IPS DF 6.9 (cell line): ENCODE measurements at regions not wholly inside any gene's neighbourhood (a gene's known extent, or its start where the extent isn't known, plus 50 kb on each side); places are given as distances from the start of the nearest gene placed in this dataset.

Experiments
- DNase-seq: peaks from one replicate; pipeline ENCODE4 v3.0.0-alpha.2; 2013; ENCODE audit warnings: low read depth, low spot score
- H3K27ac ChIP-seq: one replicate; pipeline ENCODE4 v1.5.1; 2013; ENCODE audit warnings: low read length, control low read depth
- H3K27me3 ChIP-seq: 2 replicates; pipeline ENCODE4 v1.6.1; 2013; ENCODE audit warnings: mild to moderate bottlenecking, low read length; ENCODE audit not compliant: control insufficient read depth, insufficient read depth
- H3K36me3 ChIP-seq: 2 replicates; pipeline ENCODE4 v1.6.1; 2013; ENCODE audit warnings: low read length; ENCODE audit not compliant: control insufficient read depth, insufficient read depth
- H3K4me1 ChIP-seq: 2 replicates; pipeline ENCODE4 v1.6.1; 2013; ENCODE audit warnings: low read length; ENCODE audit not compliant: control insufficient read depth, insufficient read depth
- H3K4me3 ChIP-seq: 2 replicates; pipeline ENCODE4 v1.5.1; 2013; ENCODE audit warnings: mild to moderate bottlenecking, low read length
- H3K9me3 ChIP-seq: 2 replicates; pipeline ENCODE4 v1.6.1; 2013; ENCODE audit warnings: low read length, inconsistent platforms; ENCODE audit not compliant: control insufficient read depth, insufficient read depth
- WGBS: extraction: QIAGEN DNeasy Blood & Tissue Kit; methylation state at CpG from one replicate; pipeline ENCODE4 v1.1.7; 2013; ENCODE audit warnings: mixed read lengths, missing lambda C conversion rate; ENCODE audit not compliant: insufficient read length, insufficient coverage; 5-methylcytosine and 5-hydroxymethylcytosine counted together

DNA sequence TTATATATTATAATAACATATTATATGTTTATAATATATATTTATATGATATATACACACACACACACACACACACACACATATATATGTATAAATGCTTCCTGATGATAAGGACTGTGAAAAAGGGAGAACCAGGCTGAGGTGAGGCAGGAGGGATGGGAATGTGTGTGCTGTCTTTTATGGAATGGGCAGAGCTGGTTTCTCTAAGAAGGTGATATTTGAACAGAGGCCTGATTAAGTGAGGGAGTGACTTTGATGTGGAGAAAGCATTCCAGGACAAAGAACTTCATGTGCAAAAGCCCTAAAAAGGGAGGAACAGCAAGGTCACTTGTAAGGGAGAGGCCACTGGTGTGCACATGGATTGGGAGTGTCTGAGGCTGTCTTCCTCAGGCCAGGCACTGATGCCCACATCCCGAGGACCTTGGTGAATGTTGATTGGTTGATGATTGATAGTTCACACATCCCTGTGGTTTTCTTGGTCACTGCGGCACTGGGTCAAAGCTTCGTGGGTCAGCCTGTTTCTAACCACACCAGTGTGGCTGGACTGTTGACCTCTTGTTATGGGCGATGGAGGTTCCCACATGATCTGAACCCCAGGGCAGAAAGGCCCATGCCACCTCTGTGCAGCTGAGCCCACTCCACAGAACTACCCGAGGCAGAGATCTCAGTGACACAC, 196.9 kb downstream of the MYCN start:
- H3K4me1 ChIP-seq: no peaks in the 10 kb centered on the region
- no peaks in the 10 kb centered on the region for H3K9me3 ChIP-seq
- H3K36me3 ChIP-seq: no peaks in the 10 kb centered on the region
- no peak overlapping the region for H3K4me3 ChIP-seq
- DNase-seq: no peak
- no peak overlapping the region for H3K27ac ChIP-seq
- no peaks in the 10 kb centered on the region for H3K27me3 ChIP-seq
- WGBS: no CpG with 5 or more reads among the region's 5 CpGs

DNA sequence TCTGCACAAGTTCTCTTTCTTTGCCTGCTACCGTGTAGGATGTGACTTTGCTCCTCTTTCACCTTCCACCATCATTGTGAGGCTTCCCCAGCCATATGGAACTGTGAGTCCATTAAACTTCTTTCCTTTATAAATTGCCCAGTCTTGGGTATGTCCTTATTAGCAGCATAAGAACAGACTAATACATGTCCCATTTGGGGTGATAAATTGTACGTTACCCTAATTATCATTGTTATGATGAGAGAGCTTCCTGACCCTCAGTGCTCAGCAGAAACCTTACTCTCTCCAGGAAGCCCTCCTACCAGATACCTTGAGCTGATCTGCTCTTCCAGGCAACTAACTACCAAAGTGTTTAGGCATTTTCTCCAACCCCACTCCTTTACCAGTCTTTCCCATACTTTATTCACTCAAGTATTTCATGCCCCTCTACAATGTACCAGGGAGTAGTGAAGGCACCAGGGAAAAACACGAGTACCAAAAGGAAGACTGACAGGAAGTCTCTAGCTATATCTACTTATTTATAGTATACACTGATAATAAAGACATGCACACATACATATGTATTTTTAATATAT, 196.2 kb downstream of the MYCN start:
- no peak for DNase-seq
- no peaks in the 10 kb centered on the region for H3K27me3 ChIP-seq
- no peak overlapping the region for H3K4me3 ChIP-seq
- no peak overlapping the region for H3K27ac ChIP-seq
- no CpG with 5 or more reads among the region's 3 CpGs for WGBS
- no peaks in the 10 kb centered on the region for H3K4me1 ChIP-seq
- H3K9me3 ChIP-seq: no peaks in the 10 kb centered on the region
- no peaks in the 10 kb centered on the region for H3K36me3 ChIP-seq

DNA sequence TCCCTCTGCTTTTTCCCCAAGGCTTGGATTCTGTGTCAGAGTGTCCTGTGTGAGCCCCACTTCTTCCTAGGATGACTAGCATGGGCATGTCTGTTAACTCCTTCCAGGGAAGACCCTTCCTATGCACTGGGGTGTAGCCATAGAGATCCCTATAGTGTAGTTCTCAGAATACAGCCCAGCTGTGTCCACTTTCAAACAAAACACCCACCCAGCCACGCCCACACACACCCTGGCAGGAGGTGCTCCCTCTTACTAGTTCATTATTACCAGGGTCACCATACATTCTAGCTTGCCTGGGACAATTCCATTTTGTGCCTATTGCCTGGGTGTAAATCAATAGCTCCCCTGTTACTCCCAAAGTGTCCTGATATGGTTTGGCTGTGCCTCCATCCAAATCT, 195.6 kb downstream of the MYCN start:
- Histone ChIP-seq H3K4me1 (no peaks in the 10 kb centered on the region), H3K4me3 (no peak overlapping the region), H3K9me3 (no peaks in the 10 kb centered on the region), H3K36me3 (no peaks in the 10 kb centered on the region), H3K27ac (no peak overlapping the region), H3K27me3 (no peaks in the 10 kb centered on the region)
- no peak for DNase-seq
- WGBS: no CpG with 5 or more reads among the region's 1 CpG

DNA sequence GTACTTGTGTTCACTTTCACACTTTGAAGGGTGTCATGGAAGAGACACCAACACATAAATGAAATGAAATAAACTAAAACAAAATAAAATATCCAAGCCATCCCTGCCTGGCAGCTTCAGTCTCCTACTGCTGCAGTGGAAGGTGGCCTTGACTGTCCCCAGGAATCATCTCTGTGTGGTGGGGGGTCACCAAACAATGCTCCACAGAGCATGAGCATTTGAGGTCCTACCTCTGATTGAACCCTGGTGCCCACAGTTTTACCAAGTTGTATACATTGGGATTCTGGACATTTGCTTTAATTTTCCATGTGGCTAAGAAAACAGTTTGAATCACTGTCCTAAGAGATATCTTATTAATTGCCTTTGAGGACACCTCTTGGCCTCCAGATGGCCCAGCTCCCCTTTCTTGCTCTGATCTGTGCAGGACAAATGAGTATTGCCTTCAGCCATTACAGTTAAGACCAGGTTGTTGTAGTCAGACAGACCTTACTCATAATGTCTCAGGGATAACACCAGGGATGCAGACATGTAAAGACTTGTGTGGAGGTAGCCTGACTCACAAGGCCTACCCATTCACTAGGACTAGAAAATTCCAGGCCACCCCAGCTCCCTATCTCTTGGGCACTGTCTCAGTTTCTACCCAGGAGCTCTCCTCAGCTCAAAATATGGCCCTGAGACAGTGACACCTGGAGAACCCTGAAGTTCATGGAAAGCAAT, 195.0 kb downstream of the MYCN start:
- no peaks in the 10 kb centered on the region for H3K4me1 ChIP-seq
- no peaks in the 10 kb centered on the region for H3K27me3 ChIP-seq
- H3K36me3 ChIP-seq: no peaks in the 10 kb centered on the region
- no peaks in the 10 kb centered on the region for H3K9me3 ChIP-seq
- H3K27ac ChIP-seq: no peak overlapping the region
- no peak for DNase-seq
- H3K4me3 ChIP-seq: no peak overlapping the region

DNA sequence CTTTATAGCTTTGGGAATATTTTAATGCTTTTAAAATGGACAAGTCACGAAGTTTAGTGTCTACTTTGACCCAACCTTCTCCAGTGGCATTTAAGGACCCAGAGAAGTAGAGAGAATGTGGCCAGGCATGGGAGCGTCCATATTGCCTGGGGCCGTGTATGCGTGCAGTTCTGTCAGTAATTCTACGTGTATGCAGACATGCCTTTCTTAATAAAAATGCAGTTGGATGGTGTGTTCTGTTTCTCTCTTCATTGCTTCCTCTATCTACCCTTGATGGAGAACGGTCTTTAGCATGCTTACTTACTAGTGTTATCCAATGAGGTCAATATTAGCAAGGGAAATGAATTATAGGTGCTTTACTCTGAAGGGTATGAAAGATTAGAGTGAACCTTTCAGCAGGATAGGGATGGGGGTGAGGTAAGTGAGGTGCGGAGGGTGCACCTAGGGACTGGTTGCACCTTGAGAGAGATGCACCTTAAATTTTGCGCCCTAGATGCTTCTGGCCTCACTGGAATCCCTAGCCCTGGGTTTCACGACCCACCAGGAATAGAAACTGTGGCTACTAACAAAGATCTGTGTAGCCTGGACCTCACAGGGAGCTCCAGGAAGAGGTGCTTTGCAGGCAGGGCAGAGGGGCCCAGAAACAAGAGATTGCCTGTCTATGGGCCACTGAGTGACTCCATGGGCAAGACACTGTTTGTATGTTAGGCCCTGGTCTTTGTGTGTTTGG, 194.3 kb downstream of the MYCN start:
- no CpG with 5 or more reads among the region's 9 CpGs for WGBS
- no peaks in the 10 kb centered on the region for H3K27me3 ChIP-seq
- no peaks in the 10 kb centered on the region for H3K4me1 ChIP-seq
- no peak for DNase-seq
- no peak overlapping the region for H3K27ac ChIP-seq
- H3K36me3 ChIP-seq: no peaks in the 10 kb centered on the region
- no peaks in the 10 kb centered on the region for H3K9me3 ChIP-seq
- no peak overlapping the region for H3K4me3 ChIP-seq

DNA sequence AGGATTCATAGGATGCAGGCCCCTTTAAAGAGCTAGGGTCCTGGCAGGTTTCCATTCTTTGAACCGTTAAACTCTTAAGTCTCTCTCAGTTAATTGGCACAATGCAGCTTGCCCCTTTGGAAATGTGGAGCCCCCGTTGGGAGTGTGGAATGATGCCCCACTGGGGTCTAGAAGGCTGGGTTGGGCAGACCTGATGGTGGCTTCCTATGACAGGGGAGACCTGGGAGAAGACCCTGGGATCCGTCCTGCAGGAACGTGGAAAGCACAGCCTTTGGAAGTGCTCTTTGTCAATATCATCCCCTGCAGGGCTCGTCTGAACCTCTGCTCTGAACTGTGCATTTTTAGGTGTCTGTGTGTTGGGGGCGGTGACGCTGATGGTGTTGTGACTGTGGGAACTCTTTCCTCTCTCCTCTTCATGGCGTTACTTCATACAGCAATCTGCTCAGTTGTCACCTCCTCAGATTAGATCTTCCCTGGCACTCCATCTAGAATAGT, 190.6 kb downstream of the MYCN start:
- no peak overlapping the region for H3K4me3 ChIP-seq
- no peaks in the 10 kb centered on the region for H3K36me3 ChIP-seq
- no CpG with 5 or more reads among the region's 8 CpGs for WGBS
- H3K27ac ChIP-seq: no peak overlapping the region
- no peaks in the 10 kb centered on the region for H3K4me1 ChIP-seq
- no peaks in the 10 kb centered on the region for H3K27me3 ChIP-seq
- H3K9me3 ChIP-seq: no peaks in the 10 kb centered on the region
- no peak for DNase-seq

DNA sequence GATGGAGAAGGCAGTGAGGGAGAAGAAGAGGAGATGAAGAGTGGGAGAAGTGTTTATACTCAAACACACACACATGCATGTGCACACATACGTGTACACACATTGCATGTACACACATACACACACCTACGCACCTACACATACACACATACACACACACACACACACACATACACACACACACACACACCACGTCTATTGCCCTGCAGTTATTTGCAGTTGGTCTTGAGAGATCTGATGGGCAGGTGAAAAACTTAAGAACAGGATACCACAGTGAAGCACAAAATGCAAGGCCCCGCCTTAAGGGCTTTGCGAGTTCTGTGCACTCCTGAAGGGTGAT, 190.2 kb downstream of the MYCN start:
- WGBS: no CpG with 5 or more reads among the region's 5 CpGs
- no peaks in the 10 kb centered on the region for H3K4me1 ChIP-seq

DNA sequence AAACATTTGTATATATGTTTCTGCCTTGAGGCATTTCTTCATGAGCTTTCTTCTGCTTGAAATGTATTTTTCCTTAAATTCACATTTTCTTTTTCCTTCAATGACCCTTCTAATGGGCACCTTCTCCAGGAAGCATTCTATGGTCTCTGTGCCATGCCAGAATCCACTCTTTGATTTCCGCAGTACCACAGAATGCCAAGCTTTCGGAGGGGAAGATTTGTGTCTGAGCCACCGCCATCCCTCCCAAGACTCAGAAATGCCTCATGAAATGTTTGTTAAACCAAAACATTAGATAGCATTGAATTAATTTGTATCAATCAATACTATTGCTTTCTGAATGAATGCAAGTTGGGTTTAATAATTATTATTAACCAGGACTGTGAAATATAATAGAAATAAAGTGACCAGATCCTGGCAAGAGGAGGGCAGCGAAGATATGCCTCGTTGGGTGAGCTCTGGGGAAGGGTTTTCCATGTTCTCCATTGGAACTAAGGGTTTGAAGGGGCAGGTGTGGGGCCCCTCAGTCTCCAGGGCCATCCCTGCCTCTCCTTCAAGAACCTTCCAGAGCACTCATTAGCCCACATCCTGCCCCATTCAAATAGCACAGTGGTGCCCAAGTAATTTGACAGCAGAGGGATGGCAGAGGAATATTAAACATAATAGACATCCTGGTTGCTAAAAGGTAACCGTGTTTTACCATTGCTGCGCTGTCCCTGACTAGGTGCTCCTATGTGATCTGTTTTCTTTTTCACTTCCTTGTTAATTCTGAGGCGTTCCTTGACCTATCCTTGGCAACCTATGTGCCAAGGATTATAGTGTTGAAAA, 189.6 kb downstream of the MYCN start:
- Histone ChIP-seq H3K4me1 (no peaks in the 10 kb centered on the region), H3K9me3 (no peaks in the 10 kb centered on the region), H3K27ac (no peak overlapping the region), H3K27me3 (no peaks in the 10 kb centered on the region), H3K36me3 (no peaks in the 10 kb centered on the region), H3K4me3 (no peak overlapping the region)
- WGBS: no CpG with 5 or more reads among the region's 8 CpGs
- no peak for DNase-seq

More for the DNA sequence above, 190.2 kb downstream of the MYCN start:
- Histone ChIP-seq H3K36me3 (no peaks in the 10 kb centered on the region), H3K27me3 (no peaks in the 10 kb centered on the region), H3K9me3 (no peaks in the 10 kb centered on the region), H3K4me3 (no peak overlapping the region), H3K27ac (no peak overlapping the region)
- no peak for DNase-seq

DNA sequence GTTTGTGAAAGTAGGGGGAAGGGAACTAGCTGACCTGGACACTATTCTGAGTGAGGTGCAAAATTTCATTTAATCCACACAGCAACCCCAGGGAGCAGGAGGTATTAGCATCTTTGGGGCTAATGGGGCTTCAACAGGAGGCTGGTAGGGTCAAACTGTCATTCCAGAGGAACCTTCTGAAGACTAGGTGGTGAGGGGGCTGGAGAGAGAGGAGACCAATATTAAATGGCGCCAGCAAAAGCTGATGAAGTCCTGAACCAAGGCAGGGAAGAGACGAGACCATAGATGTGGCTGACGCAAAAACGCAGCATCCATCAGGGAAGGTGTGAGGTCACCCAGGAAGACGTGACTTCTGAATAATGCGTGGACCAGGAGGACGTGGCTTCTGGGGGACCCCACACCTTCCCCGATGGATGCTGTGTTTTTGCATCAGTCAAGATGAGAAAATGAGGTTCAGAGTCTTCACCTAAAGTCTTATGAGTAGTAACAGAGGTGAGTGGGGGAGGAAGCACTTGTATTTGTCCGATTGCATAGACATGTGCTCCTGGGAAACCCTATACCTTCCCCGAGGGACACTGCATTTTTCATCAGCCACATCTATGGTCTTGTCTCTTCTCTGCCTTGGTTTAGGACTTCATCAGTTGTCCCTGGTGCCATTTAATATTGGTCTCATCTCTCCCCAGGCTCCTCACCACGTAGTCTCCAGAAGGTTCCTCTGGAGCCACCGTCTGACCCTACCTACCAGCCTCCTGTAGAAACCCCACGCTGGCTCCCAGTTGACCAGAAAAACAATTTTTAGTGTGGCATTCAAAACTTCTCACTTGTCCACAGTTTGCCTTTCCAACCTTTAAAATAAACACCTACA, 188.6 kb downstream of the MYCN start:
- no peaks in the 10 kb centered on the region for H3K36me3 ChIP-seq
- H3K27ac ChIP-seq: no peak overlapping the region
- DNase-seq: no peak
- H3K27me3 ChIP-seq: no peaks in the 10 kb centered on the region
- H3K4me3 ChIP-seq: no peak overlapping the region
- H3K9me3 ChIP-seq: no peaks in the 10 kb centered on the region
- no CpG with 5 or more reads among the region's 13 CpGs for WGBS
- H3K4me1 ChIP-seq: no peaks in the 10 kb centered on the region
